BE2C (cell line): ENCODE measurements at regions not wholly inside any gene's neighbourhood (a gene's known extent, or its start where the extent isn't known, plus 50 kb on each side); places are given as distances from the start of the nearest gene placed in this dataset.

Experiments
- DNase-seq: peaks from one replicate; pipeline ENCODE4 v3.0.0-alpha.2; 2020
- H3K27me3 ChIP-seq: fragments of 250-450 bp; sonication (Bioruptor Pico); 2 replicates; pipeline ENCODE4 v1.5.1; 2020; ENCODE audit warnings: mild to moderate bottlenecking
- H3K36me3 ChIP-seq: fragments of 250-450 bp; sonication (Bioruptor Pico); 2 replicates; pipeline ENCODE4 v1.5.1; 2020; ENCODE audit warnings: mild to moderate bottlenecking
- H3K4me1 ChIP-seq: fragments of 250-450 bp; sonication (Bioruptor Pico); 2 replicates; pipeline ENCODE4 v1.5.1; 2020
- H3K4me3 ChIP-seq: 2 replicates; pipeline ENCODE4 v1.5.1; 2011; ENCODE audit warnings: low read depth, low read length
- H3K9me3 ChIP-seq: fragments of 250-450 bp; sonication (Bioruptor Pico); 2 replicates; pipeline ENCODE4 v1.5.1; 2020
- TF ChIP-seq, protein P1 (sequence below): IDR thresholded peaks from 2 replicates; pipeline ENCODE4 v1.5.1; 2012; ENCODE audit warnings: mild to moderate bottlenecking, low read depth, low read length

GRCh38 chr4:114488301-114488982 is 110.2 kb upstream of the UGT8 start:
- Histone ChIP-seq H3K4me3 (no peak overlapping the region), H3K4me1 (no peaks in the 10 kb centered on the region), H3K27me3 (no peaks in the 10 kb centered on the region), H3K9me3 (no peaks in the 10 kb centered on the region), H3K36me3 (no peaks in the 10 kb centered on the region)
- TF ChIP-seq, protein P1, sequence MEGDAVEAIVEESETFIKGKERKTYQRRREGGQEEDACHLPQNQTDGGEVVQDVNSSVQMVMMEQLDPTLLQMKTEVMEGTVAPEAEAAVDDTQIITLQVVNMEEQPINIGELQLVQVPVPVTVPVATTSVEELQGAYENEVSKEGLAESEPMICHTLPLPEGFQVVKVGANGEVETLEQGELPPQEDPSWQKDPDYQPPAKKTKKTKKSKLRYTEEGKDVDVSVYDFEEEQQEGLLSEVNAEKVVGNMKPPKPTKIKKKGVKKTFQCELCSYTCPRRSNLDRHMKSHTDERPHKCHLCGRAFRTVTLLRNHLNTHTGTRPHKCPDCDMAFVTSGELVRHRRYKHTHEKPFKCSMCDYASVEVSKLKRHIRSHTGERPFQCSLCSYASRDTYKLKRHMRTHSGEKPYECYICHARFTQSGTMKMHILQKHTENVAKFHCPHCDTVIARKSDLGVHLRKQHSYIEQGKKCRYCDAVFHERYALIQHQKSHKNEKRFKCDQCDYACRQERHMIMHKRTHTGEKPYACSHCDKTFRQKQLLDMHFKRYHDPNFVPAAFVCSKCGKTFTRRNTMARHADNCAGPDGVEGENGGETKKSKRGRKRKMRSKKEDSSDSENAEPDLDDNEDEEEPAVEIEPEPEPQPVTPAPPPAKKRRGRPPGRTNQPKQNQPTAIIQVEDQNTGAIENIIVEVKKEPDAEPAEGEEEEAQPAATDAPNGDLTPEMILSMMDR = no peak
- no peak for DNase-seq

GRCh38 chr4:114494246-114494803 is 104.3 kb upstream of the UGT8 start:
- H3K27me3 ChIP-seq = no peaks in the 10 kb centered on the region
- no peaks in the 10 kb centered on the region for H3K9me3 ChIP-seq
- no peaks in the 10 kb centered on the region for H3K4me1 ChIP-seq
- TF ChIP-seq, protein P1 = no peak
- H3K36me3 ChIP-seq = no peaks in the 10 kb centered on the region
- DNase-seq = no peak
- no peak overlapping the region for H3K4me3 ChIP-seq

GRCh38 chr4:114495471-114495928 is 103.1 kb upstream of the UGT8 start:
- no peak for DNase-seq
- TF ChIP-seq, protein P1 = no peak
- Histone ChIP-seq H3K9me3 (no peaks in the 10 kb centered on the region), H3K4me1 (no peaks in the 10 kb centered on the region), H3K36me3 (no peaks in the 10 kb centered on the region), H3K4me3 (no peak overlapping the region), H3K27me3 (no peaks in the 10 kb centered on the region)

GRCh38 chr4:114497116-114497515 is 101.5 kb upstream of the UGT8 start:
- H3K9me3 ChIP-seq = no peaks in the 10 kb centered on the region
- no peak for DNase-seq
- no peaks in the 10 kb centered on the region for H3K4me1 ChIP-seq
- H3K27me3 ChIP-seq = no peaks in the 10 kb centered on the region
- no peaks in the 10 kb centered on the region for H3K36me3 ChIP-seq
- TF ChIP-seq, protein P1 = no peak
- H3K4me3 ChIP-seq = no peak overlapping the region

GRCh38 chr4:114509340-114509739 is 89.3 kb upstream of the UGT8 start:
- H3K36me3 ChIP-seq = no peaks in the 10 kb centered on the region
- H3K27me3 ChIP-seq = no peaks in the 10 kb centered on the region
- TF ChIP-seq, protein P1 = no peak
- H3K4me3 ChIP-seq = no peak overlapping the region
- no peaks in the 10 kb centered on the region for H3K4me1 ChIP-seq
- no peak for DNase-seq
- H3K9me3 ChIP-seq = no peaks in the 10 kb centered on the region

- Histone ChIP-seq H3K27me3 (no peaks in the 10 kb centered on the region), H3K4me1 (no peaks in the 10 kb centered on the region), H3K9me3 (no peaks in the 10 kb centered on the region), H3K36me3 (no peaks in the 10 kb centered on the region), H3K4me3 (no peak overlapping the region)
- DNase-seq = no peak
- TF ChIP-seq, protein P1 = no peak
Measured at GRCh38 chr4:114512595-114513295, 85.9 kb upstream of the UGT8 start.
